ENCODE measurements at regions not wholly inside any gene's neighbourhood (a gene's known extent, or its start where the extent isn't known, plus 50 kb on each side); places are given as distances from the start of the nearest gene placed in this dataset.
"Not testable (repeated sequence)": the region's sequence is repeated elsewhere in the genome, so short reads cannot be mapped to it uniquely, and the experiment has no call there.

DNA sequence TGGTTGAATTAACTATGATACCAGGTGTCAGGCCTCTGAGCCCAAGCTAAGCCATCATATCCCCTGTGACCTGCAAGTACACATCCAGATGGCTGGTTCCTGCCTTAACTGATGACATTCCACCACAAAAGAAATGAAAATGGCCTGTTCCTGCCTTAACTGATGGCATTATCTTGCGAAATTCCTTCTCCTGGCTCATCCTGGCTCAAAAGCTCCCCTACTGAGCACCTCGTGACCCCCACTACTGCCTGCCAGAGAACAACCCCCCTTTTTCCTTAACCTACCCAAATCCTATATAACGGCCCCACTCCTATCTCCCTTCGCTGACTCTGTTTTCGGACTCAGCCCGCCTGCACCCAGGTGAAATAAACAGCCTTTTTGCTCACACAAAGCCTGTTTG is 1671.4 kb downstream of the C4orf33 start:
- DNase-seq (ENCODE audit: low read depth in 3 of 3), result not testable (repeated sequence)

DNA sequence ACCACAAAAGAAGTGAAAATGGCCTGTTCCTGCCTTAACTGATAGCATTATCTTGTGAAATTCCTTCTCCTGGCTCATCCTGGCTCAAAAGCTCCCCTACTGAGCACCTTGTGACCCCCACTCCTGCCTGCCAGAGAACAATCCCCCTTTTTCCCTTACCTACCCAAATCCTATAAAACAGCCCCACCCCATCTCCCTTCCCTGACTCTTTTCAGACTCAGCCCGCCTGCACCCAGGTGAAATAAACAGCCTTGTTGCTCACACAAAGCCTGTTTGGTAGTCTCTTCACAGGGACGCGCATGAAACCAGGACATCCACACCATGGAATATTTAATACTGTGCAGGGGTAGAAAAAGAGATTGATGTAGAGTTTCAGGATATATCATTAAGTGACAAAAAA is 1677.0 kb downstream of the C4orf33 start:
- not testable (repeated sequence) for DNase-seq (ENCODE audit: low read depth in 3 of 3)

DNA sequence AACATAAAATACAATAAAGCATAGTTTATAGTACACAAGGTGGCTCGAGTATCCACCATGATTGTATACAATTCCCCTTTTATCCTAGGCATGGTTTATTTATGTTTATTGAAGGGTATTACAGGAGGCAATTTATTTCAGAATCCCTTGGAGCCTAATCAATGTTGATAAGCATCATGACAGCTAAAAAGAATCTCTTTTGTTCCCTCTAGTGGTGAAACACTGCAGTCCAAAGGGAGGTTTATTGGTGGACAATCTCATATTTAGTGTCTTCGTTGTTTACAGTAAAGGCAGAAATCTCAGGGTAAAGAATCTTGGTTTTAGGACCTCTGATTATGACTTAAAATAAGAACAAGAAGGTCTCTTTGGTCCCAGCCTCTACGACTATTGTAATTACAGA is 1712.5 kb downstream of the C4orf33 start:
- DNase-seq (ENCODE audit: low read depth in 3 of 3), result no peak

DNA sequence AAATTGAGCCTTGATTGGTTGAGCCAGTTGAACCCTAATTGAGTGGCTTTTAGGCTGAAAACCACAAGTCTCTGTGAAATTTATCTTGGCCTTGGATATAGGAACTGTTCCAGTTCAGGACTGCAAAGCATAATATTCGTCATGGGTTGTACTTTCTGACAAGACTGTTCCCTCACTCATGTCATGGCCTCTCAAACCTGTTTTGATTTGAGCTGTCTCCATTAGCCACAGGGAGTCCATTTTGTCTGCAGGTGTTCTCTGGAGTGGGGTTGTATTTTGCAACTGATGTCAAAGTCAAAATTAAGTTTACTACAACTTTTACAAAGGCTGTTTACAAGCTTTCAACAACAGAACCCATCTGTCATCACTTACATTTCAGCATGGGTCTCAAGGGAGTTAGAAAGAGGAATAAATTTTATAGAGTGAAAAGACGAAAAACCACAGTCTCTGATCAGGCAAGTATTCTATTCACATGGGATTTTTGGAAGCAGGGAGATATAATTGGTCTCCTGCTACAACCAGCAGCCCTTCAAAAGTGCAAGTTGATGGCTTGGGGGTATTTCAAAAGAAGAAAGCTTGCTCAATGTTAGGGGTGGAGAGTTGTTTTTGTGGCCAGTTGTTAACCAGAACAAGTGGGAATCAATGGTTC is 1716.3 kb downstream of the C4orf33 start:
- no peak for DNase-seq (ENCODE audit: low read depth in 3 of 3)

DNA sequence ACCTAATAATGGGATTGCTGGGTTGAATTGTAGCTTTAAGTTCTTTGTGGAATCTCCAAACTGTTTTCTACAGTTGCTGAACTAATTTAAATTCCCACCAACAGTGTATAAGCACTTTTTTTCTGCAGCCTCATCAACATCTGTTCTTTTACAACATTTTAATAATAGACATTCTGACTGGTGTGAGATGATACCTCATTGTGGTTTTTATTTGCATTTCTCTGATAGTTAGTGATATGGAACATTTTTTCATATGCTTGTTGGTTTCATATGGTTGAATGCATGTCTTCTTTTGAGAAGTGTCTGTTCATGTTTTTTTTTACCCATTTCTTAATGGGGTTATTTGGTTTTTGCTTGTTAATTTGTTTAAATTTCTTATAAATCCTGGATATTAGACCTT is 1718.9 kb downstream of the C4orf33 start:
- no peak for DNase-seq (ENCODE audit: low read depth in 3 of 3)

DNA sequence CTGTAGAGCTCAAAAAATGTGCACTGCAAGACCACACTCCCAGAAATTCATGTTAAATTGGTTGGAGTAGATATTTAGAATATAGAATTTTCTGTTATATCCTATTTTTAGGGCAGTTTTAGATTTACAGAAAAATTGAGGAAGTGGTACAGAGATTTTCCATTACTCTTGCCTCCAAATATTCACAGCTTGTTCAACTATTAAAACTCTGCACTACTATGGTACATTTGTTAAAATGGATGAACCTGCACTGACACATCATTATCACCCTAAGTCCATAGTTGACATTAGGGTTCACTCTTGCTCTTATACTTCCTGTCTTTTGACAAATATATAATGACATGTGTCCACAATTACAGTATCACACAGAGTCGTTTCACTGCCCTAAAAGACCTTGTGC is 1724.5 kb downstream of the C4orf33 start:
- no peak for DNase-seq (ENCODE audit: low read depth in 3 of 3)

DNA sequence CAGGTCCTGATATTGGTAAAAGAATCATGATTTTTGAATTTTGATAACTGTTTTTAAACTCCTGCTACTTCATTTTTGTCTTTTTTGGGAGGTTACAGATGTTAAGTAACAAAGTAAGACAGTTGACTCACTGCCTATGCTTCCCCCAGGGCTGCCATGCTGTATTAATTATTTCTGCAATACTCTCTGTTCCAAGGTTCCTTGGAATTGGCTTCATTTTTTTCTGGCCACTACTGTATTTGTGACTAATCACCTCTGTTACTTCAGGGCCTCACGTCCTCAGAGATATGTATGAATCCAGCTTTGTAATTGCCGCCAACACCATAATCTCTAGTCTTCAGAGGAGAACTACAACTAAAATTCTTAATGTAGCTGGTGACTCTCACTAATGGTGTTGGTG is 1729.3 kb downstream of the C4orf33 start:
- DNase-seq (ENCODE audit: low read depth in 3 of 3), result no peak

DNA sequence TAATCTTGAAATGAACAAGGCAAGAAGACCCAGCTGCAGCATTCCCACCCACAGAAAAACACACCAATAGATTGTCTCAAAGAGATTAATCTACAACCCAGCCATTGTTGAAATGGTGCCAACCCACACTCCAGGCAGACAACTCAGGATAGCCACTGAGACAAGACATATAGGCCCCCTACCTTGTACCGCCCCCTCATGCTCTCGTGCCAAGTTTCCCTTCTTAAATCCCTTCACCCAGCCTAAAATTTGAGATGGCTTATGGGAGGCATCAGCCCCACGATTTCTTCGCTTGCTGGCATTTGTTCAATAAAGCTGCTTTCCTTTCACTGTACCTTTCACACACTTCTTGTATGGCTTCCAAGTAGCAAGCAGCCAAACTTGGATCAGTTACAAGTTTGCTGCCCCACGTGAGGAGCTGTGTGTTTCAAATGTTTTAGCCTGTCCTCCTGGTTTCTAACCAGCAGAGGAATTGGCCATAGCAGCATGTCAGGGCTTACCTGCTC is 1754.1 kb downstream of the C4orf33 start:
- no peak for DNase-seq (ENCODE audit: low read depth in 3 of 3)

DNA sequence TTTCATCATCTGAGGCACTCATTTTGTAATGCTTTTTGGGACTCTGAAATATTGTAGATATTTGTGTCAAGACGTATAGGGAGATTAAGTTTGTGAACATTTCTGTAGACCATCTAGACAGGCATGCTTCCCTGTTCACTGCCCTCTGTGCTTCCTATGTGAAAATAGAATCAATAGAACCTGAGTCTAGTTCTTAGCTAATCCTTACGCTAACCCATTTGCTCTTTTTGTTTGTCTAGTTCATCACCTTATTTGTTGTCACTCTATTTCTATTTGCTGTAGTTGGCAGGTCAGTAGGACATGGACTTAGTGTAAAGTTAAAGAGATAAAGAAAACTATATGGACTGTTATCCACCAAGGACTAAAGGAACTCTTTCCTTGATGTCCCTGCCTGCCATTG is 1755.2 kb downstream of the C4orf33 start:
- DNase-seq (ENCODE audit: low read depth in 3 of 3), result no peak

DNA sequence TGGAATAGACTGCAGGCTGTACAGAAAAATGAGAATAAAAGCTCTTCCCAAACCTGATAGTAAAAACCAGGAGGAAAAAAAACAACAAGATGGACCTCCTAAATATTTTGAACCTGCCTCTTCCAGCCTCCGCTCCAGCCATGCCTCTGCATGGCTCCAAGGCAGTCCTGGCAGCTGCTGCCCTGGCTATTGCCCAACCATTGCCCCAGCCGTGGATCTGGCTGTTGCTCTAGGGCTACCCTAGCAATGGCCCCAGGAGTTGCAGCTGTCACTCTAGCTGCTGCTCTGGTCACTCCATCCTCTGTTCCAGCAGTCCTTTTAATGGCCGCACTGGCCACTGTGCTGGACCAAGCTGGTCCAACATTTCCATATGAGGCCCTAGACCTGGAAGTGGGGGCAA is 1756.0 kb downstream of the C4orf33 start:
- DNase-seq (ENCODE audit: low read depth in 3 of 3), result no peak

DNA sequence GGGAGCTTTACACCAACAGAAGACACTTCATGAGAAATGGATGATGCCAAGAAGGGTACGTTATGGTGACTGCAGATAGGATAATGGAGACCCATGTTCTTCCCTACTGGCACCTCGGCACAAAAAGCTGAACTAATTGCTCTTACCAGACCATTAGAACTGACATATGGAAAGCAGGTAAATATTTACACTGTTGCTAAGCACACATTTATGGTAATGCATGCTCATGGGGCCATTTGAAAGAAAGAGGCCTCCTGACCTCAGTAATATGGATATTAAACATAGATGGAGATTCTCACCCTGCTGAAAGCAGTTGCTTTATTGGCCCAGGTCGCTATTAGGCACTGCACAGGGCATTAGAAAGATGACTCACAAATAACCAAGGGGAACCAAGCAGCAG is 1759.6 kb downstream of the C4orf33 start:
- DNase-seq (ENCODE audit: low read depth in 3 of 3), result no peak

DNA sequence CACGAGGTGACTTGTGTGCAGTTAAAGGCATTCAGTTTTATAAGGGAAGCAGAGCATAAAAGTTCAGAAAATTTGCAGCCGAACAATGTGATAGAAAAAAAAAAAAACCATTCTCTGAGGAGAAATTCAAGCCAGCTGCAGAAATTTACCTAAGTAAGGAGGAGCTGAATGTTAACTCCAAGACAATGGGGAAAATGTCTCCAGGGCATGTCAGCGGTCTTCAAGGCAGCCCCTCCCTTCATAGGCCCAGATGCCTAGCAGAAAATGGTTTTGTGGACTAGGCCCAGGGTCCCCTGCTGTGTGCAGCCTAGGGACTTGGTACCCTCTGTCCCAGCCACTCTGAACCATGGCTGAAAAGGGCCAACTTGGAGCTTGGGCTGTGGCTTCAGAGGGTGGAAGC is 1764.0 kb downstream of the C4orf33 start:
- DNase-seq (ENCODE audit: low read depth in 3 of 3), result no peak

DNA sequence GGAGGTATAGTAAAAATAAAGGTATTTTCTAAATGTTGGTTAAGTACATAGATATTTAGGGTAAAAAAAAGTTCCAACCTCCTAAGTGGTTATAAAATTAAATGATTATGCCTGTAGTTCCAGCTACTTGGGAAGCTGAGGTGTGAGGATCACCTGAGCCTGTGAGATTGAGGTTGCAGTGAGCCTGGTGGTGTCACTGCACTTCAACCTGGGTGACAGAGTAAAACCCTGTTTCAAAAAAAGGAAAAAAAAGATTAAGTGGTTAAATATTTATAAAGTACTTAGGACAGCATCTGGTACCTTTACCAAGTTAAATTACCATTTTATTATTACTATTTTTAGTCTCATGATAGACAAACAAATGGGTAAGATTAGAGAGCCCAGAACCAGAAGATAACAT is 1801.0 kb downstream of the C4orf33 start:
- no peak for DNase-seq (ENCODE audit: low read depth in 3 of 3)

DNA sequence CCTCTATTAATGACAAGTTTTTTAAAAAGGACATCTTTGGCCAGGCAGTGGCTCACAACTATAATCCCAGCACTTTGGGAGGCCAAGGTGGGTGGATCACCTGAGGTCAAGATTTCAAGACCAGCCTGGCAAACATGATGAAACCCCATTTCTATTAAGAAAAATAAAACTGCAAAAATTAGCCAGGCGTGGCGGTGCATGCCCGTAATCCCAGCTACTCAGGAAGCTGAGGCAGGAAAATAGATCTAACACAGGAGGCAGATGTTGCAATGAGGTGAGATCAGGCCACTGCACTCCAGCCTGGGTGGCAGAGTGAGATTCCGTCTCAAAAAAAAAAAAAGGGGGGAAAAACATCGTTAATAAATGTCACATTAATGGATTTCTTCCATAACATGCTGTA is 1805.4 kb downstream of the C4orf33 start:
- DNase-seq (ENCODE audit: low read depth in 3 of 3), result no peak

DNA sequence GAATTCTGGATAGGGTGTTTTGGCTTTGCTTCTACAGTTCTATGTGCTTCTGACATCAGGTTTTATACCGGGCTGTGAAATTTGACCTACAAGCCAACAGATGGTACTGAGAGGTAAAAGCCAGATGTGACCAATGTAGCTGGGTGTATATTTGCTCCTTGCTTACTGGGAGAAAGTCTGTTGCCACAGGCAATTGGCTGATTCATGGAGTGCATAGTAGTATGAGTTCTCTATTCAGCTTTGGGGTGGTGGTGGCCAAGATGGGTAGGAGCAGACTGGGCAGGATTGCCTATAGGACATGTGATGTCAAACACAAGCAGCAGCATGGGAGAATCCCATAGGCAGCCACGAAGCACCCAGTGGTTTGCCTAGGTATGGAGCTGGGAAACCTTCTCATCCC is 1827.0 kb downstream of the C4orf33 start:
- no peak for DNase-seq (ENCODE audit: low read depth in 3 of 3)

DNA sequence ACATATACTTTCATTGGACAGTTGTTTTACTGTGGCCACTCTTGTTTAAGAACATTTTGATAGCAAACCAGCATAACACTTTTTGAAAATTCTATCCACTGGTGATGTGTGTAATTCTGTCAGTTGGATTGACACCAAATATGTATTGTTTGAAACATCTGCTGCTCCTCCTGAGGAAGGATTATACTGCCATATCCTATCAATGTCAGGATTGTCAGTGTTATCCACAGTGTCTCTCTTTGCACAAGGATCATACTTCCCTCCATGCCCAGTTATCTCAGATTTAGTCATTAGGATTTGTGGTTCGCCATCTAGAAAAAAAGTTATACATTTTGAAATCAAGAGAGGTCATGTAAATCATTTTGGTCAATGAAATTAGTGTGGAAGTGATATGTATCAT is 1859.6 kb downstream of the C4orf33 start:
- no peak for DNase-seq (ENCODE audit: low read depth in 3 of 3)

DNA sequence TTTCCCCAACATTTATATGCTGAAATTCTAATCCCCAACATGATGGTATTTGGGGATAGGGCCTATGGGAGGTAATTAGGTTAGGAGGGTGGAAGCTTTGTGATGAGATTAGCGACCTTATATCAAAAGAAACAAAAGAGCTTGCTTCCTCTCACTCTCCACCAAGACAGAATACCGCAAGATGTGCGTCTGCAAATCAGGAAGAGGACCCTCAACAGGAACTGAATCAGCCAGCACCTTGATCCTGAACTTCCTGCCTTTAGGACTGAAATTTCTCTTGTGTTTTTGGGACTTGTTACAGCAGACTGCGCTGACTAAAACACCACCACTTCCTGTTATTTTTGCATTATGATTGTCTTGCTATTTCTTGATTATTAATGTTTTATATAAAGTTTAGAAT is 1889.4 kb downstream of the C4orf33 start:
- DNase-seq (ENCODE audit: low read depth in 3 of 3), result no peak

DNA sequence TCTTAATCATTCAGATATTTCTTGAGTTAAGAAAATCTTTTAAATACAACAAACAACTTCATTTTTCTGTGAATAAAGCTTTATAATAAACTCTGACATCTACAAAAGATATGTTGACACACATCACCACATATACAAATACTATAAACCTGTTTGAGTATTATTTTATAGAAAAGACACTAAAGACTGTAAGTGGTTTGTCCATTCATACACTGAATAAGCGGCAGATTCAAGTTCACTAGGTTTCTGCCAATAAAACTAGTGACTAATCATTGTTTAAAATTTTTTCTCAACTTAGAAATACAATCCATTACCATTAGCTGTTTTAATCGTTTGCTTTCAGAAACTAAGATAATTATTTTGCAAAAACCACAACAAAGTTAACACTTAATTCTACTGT is 1900.0 kb downstream of the C4orf33 start:
- DNase-seq (ENCODE audit: low read depth in 3 of 3), result no peak

DNA sequence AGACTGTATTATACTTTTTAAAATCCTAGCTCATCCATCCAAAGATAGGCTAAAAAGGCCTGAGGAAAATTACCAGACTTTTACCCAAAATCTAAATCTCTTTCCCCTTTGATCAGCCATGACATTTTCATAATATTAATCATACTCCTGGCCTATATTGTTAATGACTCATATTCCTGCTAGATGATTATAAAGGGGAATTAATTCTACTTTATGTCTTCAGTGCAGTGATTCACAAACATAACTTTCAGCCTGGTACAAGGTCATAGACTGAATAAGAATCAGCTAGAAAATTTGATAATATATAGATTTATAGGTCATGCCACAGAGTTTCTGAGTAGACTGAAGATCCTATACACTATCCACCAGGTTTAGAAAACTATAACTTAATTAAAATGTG is 1905.4 kb downstream of the C4orf33 start:
- no peak for DNase-seq (ENCODE audit: low read depth in 3 of 3)

DNA sequence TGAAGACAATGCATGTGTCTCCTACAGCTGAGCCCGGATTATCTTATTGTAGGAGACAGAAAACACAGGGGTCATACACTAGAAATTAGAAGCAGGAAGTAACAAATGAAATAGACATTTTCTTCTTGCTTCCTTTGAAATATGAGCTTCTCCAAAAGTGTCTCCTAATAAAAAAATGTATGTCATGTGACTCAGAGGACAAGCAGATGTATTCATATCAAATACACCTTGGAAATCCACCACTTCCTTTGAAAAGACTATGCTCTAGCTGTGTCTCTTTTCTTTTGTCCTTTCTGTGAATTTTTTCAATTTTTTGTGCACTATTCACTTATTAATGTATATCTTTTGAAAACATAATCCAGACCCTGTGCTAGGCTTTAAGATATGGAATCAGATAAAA is 1906.2 kb downstream of the C4orf33 start:
- no peak for DNase-seq (ENCODE audit: low read depth in 3 of 3)

DNA sequence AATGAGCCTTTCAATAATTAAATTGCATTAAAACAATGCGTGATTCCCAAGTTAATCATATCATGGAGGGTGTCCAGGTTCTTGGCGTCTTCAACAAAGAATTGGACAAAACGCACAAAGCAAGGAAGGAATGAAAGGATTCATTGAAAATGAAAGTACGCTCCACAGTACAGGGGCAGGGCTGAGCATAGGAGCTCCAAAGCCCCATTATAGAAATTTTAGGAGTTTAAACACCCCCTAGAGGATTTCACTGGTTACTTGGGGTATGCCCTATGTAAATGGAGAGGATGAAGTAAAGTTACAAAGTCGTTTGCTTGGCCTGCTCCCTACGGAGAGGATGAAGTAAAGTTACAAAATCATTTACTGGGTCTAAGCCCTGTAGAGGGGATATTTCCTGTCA is 1910.4 kb downstream of the C4orf33 start:
- no peak for DNase-seq (ENCODE audit: low read depth in 3 of 3)

DNA sequence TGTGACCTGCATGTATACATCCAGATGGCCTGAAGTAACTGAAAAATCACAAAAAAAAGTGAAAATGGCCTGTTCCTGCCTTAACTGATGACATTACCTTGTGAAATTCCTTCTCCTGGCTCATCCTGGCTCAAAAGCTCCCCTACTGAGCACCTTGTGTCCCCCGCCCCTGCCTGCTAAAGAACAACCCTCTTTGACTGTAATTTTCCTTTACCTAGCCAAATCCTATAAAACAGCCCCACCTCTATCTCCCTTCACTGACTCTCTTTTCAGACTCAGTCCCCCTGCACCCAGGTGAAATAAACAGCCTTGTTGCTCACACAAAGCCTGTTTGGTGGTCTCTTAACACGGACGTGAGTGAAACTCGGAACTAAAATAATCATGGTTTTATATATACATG is 1916.0 kb downstream of the C4orf33 start:
- DNase-seq (ENCODE audit: low read depth in 3 of 3), result not testable (repeated sequence)

DNA sequence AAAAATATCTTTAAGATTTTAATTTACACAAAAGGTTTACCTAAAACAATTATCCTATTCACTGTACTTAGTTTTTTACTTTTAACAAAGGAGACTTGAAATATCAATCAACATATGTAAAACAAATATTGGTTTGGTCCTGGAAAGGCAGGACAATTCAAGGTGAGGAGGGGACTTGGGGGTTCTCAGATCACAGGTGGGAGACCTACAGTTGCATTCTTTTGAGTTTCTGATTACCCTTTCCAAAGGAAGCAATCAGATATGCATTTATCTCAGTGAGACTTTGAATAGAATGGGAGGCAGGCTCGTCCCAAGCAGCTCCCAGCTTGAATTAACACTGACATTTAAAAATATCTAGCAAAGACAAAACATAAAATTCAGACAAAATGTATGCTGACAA is 1917.3 kb downstream of the C4orf33 start:
- no peak for DNase-seq (ENCODE audit: low read depth in 3 of 3)

DNA sequence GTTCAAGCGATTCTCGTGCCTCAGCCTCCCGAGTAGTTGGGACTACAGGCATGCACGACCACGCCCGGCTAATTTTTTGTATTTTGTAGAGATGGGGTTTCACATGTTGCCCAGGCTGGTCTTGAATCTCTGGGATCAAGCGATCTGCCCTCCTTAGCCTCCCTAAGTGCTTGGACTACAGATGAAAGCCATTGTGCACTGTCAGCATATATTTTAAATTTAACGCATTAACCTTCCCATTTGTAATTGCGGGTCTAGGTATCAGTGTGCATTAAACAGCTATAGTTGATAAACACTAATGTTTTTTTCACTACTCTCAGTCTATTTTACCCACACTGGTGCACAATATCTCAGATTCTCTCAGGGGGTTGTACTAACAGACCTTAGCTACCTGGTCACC is 1930.8 kb downstream of the C4orf33 start:
- DNase-seq (ENCODE audit: low read depth in 3 of 3), result no peak

All from stimulated activated CD4-positive, alpha-beta T cell treated with anti-CD3 and anti-CD28 coated beads, TNF-alpha, amount 100 ng/mL, for 24 hours (primary cell).